ENCODE measurements at regions not wholly inside any gene's neighbourhood (a gene's known extent, or its start where the extent isn't known, plus 50 kb on each side); places are given as distances from the start of the nearest gene placed in this dataset.
"Not testable (repeated sequence)": the region's sequence is repeated elsewhere in the genome, so short reads cannot be mapped to it uniquely, and the experiment has no call there.

DNA sequence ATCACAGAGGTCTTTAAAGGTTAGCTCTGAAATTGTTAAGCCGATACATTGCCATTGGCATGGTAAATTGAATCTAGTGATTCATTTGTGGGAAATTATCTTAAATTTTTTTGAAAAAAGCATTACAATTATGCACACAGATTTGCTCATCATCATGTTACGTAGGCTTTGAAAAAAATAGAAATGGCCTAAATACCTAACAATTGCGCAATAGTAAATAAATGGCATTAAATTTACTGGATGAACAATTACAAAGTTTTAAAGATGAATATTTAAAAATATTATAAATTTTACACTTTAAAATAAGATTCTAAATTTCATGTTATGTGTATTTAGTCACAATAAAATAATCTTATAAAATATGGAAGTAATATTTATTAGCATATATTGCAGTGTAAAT, 171.3 kb downstream of the RPRM start:
- DNase-seq = no peak

DNA sequence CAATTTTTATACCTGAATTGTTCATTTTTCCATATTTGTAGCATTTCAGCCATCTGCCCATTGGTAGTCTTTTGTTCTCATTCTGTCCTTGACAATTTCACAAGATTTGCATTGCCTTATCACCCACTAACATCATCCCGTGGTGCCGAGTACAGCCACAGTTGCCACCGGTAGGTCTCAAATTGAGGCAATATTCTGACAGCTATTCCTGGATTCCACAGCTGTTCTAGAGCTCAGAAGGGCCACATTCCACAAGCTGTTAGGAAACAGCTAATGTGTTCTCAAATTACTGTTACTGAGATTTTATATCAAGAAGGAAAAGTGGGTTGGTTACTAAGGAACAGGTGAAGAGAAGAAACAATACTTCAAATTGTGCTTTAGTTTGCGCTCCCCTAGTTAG, 178.8 kb downstream of the RPRM start:
- no peak for DNase-seq

DNA sequence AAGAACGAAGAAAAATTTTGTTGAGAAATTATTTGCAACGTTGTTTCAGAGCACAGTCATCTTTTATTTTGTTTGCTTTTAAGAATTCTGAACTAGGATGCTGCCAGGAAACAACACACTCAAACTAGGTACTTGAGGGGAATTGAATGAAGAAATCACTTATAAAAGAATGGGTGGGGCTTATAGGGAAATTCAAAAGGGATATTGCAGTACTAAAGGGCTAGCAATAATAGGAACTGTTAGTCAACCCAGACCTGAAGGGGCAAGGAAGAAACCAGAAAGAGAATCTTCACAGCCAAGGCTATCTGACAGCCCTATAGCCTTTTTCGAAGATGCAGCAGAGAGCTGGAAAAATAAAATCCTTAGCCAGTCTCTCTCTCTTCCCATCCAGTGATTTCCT, 179.3 kb downstream of the RPRM start:
- no peak for DNase-seq

DNA sequence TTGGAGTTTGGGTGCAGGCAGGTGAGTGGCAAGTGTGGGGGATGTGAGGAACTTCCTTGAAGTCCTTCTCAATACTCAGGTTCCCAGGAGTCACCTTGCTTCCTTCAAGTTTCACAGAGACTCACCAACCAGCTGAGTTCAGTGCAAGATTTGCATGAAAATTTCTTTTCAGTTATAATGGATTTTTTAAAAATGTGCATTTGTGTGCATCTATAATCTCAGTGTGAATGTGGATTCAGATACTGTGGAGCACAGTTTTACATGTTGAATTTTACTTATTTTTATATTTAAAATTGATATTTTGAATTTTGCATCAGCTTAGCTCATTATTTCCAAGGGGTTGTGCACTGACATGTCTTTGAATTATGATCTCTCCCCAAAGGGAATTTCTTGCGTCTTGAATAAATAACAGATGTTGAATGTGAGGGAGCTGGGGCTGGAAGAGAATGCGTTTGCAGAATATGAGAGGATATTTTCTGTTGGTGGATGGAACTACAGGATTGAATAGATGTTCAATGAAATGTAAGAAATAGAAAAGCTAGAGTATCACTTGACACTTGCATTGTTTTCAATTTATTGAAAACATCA, 184.3 kb downstream of the RPRM start:
- DNase-seq = no peak

DNA sequence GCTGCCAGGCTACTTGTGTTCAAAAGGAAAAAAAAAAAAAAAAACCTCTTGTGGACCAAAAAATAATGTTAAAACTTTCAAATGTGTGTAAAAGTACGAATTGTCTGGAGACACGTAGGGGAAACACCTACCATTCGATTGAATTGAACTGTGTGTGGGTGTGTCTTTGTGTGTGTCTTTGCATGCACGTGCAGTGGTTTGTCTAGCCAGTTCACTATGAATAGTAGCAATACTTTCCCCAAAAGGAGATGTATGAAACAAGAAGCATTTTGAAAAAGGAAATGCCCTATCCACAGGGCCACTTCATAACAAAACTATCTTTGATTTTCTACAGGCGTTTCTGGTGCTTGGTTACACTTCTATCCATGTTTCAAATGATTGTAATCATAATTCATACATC, 186.8 kb downstream of the RPRM start:
- no peak for DNase-seq

DNA sequence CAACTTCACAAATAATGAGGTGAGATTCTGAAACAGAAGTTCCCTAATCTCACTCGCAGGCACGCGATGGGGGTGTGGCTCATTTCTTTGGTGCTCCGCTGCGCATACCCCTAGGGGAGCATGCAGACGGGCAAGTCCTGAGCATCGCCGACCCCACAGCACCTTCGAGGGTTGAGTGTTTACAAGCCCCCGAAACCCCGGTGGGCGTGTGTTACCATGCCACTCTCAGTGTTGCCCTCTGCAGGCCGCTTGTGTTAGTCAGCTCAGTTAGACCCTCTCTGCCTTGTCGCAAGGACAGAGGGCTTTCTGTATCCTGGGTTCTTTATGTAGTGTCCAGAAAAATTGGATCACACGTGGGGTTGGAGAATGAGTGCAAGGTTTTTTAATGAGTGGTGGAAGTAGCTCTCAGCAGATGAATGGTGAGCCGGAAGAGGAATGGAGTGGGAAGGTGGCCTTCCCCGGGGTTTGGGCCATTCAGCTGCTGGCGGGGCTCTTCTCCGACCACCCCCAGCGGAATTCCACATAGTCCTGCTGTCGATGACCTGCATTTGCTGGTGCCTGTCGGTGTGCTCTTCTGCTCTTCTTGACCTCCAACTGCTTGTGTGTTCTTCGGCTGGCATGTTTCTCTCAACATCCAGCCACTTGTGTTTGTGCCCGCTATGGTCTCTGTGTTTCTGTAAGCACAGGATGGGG, 191.3 kb downstream of the RPRM start:
- DNase-seq = no peak

DNA sequence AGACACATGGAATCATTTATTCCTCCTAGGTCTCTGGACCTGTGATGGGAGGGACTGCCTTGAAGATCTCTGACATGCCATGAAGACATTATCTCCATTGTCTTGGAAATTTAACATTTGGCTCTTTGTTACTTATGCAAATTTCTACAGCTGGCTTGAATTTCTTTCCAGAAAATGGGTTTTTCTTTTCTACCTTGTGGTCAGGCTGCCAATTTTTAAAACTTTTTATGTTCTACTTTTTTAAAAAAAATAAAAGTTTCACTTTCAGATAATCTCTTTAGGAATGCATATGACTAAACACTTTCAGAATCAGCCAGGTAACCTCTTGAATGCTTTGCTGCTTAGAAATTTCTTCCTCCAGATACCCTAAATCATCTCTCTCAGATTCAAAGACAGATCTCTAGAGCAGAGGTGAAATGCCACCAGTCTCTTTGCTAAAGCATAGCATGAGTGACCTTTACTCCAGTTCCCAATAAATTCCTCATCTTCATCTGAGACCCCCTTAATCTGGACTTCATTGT, 209.6 kb downstream of the RPRM start:
- no peak for DNase-seq

DNA sequence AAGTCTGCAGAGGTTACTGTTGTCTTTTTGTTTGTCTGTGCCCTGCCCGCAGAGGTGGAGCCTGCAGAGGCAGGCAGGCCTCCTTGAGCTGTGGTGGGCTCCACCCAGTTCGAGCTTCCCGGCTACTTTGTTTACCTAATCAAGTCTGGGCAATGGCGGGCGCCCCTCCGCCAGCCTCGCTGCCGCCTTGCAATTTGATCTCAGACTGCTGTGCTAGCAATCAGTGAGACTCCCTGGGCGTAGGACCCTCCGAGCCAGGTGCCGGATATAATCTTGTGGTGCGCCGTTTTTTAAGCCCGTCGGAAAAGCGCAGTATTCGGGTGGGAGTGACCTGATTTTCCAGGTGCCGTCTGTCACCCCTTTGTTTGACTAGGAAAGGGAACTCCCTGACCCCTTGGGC, 221.7 kb downstream of the RPRM start:
- not testable (repeated sequence) for DNase-seq

DNA sequence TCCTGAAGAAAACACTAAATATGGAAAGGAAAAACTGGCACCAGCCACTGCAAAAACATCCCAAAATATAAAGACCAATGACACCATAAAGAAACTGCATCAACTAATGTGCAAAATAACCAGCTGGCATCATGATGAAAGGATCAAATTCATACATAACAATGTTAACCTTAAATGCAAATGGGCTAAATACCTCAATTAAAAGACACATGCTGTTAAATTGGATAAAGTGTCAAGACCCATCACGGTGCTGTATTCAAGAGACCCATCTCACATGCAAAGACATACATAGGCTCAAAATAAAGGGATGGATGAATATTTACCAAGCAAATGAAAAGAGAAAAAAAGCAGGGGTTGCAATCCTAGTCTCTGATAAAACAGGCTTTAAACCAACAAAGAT, 231.9 kb downstream of the RPRM start:
- not testable (repeated sequence) for DNase-seq

DNA sequence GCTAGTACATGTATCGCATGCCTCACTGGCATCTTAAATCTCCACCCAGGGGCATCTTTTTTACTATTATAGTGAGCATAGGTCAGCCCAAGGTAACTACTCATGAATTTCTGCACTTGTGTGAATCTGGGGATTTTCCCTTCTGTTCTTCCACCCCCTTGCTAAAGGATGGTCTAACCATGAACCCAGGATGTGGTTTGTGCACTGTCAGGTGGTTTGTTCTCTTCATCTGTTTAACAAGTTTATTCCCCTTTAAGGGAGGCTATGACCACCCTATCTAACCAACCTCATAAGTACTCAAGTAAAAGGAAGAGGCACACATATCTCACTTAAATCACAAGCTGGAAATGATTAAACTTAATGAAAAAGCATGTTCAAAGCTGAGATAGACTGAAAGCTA, 243.0 kb downstream of the RPRM start:
- DNase-seq = no peak

DNA sequence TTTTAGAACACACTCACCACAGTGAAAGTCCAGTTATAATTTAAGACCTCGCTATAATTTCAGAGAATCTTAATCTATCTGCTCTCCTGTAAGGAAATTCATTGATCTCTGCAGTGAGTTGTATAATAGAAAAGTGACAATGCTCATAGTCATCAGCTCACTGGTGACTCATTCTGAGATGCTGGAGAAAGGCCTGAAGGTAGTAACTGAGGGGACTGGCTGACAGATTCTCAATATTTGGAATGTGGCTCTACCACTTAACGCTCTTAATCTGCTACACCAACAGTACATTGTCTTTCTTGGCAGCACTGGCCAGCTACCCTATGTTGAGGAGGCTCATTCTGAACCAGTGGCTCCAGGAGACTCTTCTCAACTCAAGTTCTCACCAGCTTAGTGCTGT, 246.1 kb downstream of the RPRM start:
- no peak for DNase-seq

DNA sequence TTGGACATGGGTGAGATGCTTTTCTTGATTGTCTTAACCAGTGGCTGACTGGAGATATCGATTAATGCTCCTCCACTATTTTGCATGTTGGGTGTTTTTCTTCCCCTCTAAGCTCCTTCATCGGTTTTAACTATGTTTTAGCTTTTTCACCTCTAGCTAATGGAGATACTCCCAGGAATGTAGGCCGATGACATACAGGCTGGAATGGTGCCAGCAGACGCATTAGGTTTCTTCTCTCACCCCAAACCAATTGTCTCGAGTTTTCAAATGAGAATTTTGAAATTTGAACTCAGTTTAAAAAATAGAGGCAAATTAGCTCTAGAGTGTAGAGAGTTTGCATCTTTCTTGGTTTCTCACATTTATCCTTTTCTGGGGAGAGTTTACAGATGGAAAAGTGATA, 247.6 kb downstream of the RPRM start:
- no peak for DNase-seq

DNA sequence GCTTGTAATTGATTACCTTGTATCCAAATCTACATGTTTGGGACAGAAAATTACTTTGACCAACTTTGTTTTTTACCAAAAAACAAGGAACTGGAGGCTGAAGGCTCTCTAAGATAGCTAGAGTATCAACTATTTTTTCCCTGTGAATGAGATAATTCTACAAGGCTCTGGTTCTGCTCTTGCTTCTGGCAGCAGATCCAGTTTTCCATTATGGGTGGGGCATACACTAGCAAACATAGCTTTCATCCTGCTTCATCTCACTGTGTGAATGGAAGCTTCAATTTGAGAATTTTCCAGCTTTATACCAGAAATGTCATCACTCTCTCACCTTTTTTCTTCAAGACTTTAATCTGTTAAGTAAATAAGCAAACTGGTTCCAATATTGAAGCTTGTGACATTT, 249.7 kb downstream of the RPRM start:
- DNase-seq = no peak

DNA sequence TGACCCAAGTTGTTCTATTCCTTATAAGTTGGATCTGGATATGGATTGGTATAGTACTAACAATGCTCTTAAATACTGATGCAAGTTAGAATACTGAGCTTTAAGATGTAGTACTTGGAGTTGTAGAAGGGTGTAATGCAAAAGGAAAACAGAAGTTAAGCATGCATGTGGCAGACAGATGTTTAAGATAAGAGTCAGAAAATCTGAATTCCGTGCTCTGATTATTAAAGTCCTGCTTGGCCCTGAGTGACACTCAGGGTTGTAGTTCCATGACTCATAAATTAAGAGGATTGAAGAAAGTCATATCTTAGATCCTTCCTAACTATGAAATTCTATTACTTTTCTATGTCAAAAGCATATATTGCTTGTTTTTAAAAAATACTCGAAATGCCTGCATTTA, 250.6 kb downstream of the RPRM start:
- no peak for DNase-seq

DNA sequence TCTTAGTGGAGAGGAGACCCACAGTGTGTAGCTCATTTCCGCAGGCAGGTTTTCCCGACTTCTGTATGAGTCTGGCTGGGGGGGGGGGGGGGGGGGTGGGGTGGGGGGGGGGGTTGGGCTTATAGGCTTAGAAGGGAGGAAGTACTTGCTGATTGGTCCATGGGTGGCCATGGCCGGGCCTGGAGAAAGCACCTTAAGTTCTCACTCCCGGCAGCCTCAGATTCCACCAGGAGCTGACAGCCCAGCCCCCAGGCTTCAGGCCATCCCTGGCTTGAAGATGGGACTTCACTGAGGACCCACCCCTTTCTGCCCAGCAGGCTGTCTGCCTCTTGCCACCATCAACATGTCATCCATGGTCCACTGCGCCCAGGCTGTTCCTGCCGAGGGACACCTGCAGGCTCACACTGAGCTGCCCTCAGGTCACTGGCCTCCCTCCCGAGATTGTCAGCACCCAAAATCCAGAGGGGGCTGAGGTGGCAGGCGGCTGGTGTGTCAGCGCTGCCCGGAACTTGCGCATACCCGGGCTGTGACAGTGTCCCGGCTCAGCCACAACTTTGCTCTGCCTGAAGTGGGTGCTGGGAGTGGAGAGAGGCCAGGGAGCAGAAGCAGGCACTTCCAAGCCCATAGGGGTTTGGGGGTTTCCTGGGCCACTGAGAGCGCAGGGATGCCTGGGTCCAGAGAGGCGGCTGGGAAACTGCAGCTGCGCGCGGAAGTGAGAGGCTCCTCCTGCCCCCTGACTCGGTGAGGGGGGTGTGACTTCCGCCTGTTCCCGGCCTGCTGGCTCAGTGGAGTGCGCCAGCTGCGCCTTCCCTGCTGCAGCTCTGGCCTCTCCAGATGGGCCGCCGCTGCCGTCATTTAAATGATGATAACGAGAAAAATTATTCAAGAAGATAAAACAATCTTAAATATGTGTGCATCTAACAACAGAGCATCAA, 256.1 kb downstream of the RPRM start:
- no peak for DNase-seq

DNA sequence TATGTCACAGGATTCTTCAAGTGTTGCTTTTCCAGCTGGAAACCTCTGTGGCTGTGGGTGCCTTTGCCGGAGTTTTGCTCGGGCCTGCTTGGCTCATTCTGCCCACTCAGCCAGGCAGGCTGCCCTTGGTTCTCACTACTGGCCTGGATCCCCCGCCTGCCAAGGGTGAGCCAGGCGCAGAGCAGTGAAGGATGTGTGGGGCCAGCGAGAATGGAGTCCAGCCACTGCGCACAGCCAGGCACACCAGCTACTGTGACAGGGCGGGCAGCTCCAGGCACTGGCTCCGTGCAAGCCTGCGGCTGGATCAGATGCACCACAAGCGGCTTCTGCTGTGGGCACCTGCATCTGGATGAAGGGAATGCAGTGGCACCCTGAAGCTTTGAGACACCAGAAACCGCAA, 257.1 kb downstream of the RPRM start:
- DNase-seq = no peak

DNA sequence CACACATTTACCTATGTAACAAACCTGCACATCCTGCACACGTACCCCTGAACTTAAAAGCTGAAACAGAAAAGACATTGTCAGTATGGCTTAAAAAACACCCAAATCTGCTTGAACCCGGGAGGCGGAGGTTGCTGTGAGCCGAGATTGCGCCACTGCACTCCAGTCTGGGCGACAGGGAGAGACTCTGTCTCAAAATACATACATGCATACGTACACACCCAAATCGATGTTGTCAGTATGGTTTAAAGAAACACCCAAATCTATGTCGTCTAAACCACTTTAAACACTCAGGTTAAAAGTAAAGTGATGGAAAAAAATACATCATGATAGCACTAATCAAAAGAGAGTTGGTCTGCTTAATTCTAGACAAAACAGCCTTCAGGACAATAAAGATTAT, 257.5 kb downstream of the RPRM start:
- DNase-seq = no peak

DNA sequence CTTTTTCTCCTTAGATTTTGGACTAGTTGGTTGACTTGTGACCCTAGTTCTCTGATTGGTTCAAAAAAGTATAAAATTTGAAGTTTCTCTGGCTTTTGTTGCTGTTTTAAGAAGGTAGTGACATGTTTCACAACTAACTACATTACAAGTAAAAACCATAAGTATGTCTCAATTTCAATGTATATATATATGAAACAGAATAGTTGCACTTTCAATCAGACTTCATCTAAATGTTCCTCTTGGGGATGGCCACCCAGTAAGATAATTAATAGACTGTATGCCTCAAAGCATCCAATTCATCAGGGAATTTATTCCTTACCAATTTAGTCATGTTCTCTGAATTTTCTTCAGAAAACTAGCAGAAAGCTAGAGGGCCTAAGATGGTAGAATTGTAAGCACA, 259.7 kb downstream of the RPRM start:
- no peak for DNase-seq

DNA sequence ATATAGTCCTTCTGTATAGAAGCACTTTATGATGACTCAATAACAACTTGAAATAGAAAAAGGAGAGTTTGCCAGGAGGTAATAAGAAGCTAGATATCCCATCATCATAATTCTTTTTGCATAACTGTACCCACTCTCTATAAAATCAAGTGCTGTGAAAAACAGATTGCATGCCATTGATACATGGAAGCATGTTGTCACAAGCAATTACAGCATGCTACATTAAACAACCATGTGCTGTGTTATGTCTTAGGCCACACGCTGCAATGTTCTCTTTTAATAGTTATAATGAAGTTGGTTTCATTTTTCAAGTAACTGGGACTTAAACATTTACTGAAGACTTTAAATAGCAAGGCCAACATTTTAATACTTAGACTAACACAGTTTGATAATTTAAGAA, 264.2 kb downstream of the RPRM start:
- DNase-seq = no peak

DNA sequence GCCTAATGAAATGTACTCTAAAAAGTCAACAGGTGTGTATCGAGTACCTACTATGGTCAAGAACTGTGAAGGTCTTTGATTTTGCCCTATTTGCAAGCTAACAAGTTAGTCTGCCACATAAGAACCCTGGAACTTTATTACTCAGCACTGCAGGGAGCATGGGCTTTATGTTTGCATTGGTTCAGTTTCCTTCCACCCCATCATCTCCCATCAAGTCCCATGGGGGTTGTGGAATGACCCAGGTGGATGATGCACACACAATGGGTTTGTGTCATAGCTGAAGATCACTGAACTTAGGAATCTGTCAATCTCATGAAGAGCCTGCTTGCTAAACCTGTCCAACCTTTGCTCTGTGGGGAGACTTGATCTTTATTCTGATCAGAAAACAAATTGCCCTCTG, 265.5 kb downstream of the RPRM start:
- DNase-seq = no peak

DNA sequence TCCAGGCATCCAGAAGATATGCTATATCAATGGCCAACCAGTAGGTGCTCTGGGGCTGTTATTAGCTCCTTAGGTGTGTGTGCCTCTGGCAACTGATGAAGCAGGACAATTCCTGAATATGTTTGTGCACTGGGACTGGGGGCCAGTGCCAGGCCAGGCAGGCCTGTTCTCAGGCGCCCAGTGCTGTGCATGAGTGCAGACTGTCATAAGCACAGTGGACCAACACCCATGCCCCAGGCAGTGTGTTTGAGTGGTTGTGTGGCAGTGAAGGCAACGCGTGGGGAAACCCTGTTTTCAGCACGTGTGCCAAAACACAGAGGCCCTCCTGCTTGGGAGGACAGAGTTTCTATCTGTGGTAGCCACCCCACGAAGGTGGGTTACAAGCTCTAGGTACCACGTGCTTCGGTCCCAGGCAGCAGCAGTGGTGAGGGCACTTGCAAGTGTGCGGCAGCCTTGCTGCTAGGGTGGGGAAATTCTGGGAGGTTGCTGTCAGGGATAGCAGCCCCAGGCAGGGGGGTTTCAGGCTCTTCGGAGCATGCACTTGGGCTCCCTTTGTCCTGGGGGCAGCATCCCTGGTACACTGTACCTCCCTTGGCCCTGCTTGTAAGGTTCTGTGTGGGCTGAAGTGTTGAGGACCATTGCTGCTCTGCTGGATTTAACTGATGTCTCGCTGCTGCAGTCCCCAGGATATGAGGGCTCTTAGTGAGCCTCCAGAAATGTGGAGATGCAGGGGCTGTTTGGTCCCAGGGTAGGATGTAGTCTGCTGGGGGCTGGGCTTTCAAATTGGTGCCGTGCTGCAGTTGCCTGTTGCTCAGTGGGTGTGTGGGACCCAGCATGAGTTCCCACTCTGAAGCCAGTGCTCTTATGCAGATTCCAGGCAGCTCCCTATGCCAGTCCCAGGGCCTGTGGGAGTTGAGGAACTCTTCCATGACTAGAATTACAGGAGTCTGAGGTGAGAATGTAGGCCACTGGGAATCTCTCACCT, 280.9 kb downstream of the RPRM start:
- DNase-seq = no peak

All from anterior cingulate cortex (tissue), 58 donors.